ENCODE measurements at regions not wholly inside any gene's neighbourhood (a gene's known extent, or its start where the extent isn't known, plus 50 kb on each side); places are given as distances from the start of the nearest gene placed in this dataset.

GRCh38 chr6:87935196-87935595, 112.4 kb upstream of the SPACA1 start:
- TF ChIP-seq CTCF (conservative IDR thresholded peaks at IDR 0.05 in 1 of 2, IDR thresholded peaks at IDR 0.05 in 1 of 2; ENCODE audit: low read depth in 1 of 2, low read length in 2 of 2) (no peak), EZH2 (IDR thresholded peaks at IDR 0.05; ENCODE audit: low read length, missing control alignments) (no peak)

GRCh38 chr6:87932361-87932760, 115.3 kb upstream of the SPACA1 start:
- no peak overlapping the region for H3K27ac ChIP-seq (ENCODE audit: insufficient read depth, low read length)
- H4K20me1 ChIP-seq (ENCODE audit: control insufficient read depth, extremely low read depth, insufficient read depth, low read length) = no peaks in the 10 kb centered on the region
- peaks cover 5% of the 10 kb centered on the region for H3K27me3 ChIP-seq (ENCODE audit: control insufficient read depth, insufficient read depth, low read length)
- TF ChIP-seq CTCF (conservative IDR thresholded peaks at IDR 0.05 in 1 of 2, IDR thresholded peaks at IDR 0.05 in 1 of 2; ENCODE audit: low read depth in 1 of 2, low read length in 2 of 2) = no peak
- no peak for TF ChIP-seq EZH2 (IDR thresholded peaks at IDR 0.05; ENCODE audit: low read length, missing control alignments)
- H3K4me3 ChIP-seq (replicated peaks in 1 of 4; ENCODE audit: control extremely low read depth in 1 of 4, insufficient read depth in 1 of 4, low read depth in 3 of 4, low read length in 4 of 4) = no peak overlapping the region
- H3K79me2 ChIP-seq (ENCODE audit: control insufficient read depth, insufficient read depth, low read length) = no peaks in the 10 kb centered on the region
- no peak for DNase-seq (ENCODE audit: low read depth in 2 of 2)
- no peaks in the 10 kb centered on the region for H3K9me3 ChIP-seq (ENCODE audit: control insufficient read depth, insufficient read depth, low read depth, low read length)
- no peaks in the 10 kb centered on the region for H3K4me1 ChIP-seq (ENCODE audit: control insufficient read depth, extremely low read depth, insufficient read depth, low read length)
- no peak overlapping the region for H2AFZ ChIP-seq (ENCODE audit: low read length)
- no peak overlapping the region for H3K4me2 ChIP-seq (ENCODE audit: extremely low read depth, insufficient read depth, low read length)
- H3K9ac ChIP-seq (ENCODE audit: insufficient read depth, low read length) = no peak overlapping the region
- no peaks in the 10 kb centered on the region for H3K36me3 ChIP-seq (ENCODE audit: control insufficient read depth, insufficient read depth, low read length)

More at GRCh38 chr6:87935196-87935595, 112.4 kb upstream of the SPACA1 start:
- H3K4me1 ChIP-seq (ENCODE audit: control insufficient read depth, extremely low read depth, insufficient read depth, low read length) = no peaks in the 10 kb centered on the region
- H3K4me2 ChIP-seq (ENCODE audit: extremely low read depth, insufficient read depth, low read length) = no peak overlapping the region
- H3K4me3 ChIP-seq (replicated peaks in 1 of 4; ENCODE audit: control extremely low read depth in 1 of 4, insufficient read depth in 1 of 4, low read depth in 3 of 4, low read length in 4 of 4) = no peak overlapping the region
- no peaks in the 10 kb centered on the region for H3K79me2 ChIP-seq (ENCODE audit: control insufficient read depth, insufficient read depth, low read length)
- peaks cover 5% of the 10 kb centered on the region for H3K27me3 ChIP-seq (ENCODE audit: control insufficient read depth, insufficient read depth, low read length)
- no peak overlapping the region for H3K27ac ChIP-seq (ENCODE audit: insufficient read depth, low read length)
- no peak overlapping the region for H3K9ac ChIP-seq (ENCODE audit: insufficient read depth, low read length)
- no peaks in the 10 kb centered on the region for H3K9me3 ChIP-seq (ENCODE audit: control insufficient read depth, insufficient read depth, low read depth, low read length)
- DNase-seq (ENCODE audit: low read depth in 2 of 2) = no peak
- no peaks in the 10 kb centered on the region for H3K36me3 ChIP-seq (ENCODE audit: control insufficient read depth, insufficient read depth, low read length)
- no peaks in the 10 kb centered on the region for H4K20me1 ChIP-seq (ENCODE audit: control insufficient read depth, extremely low read depth, insufficient read depth, low read length)
- no peak overlapping the region for H2AFZ ChIP-seq (ENCODE audit: low read length)

GRCh38 chr6:87929843-87930288, 117.8 kb upstream of the SPACA1 start:
- H3K27me3 ChIP-seq (ENCODE audit: control insufficient read depth, insufficient read depth, low read length) = peaks cover 5% of the 10 kb centered on the region
- H3K9ac ChIP-seq (ENCODE audit: insufficient read depth, low read length) = no peak overlapping the region

More at GRCh38 chr6:87929843-87930288, 117.8 kb upstream of the SPACA1 start:
- TF ChIP-seq CTCF (conservative IDR thresholded peaks at IDR 0.05 in 1 of 2, IDR thresholded peaks at IDR 0.05 in 1 of 2; ENCODE audit: low read depth in 1 of 2, low read length in 2 of 2) (peak; percentile 92 to 97), EZH2 (IDR thresholded peaks at IDR 0.05; ENCODE audit: low read length, missing control alignments) (no peak)
- DNase-seq (ENCODE audit: low read depth in 2 of 2) = peak; percentile 74 to 82
- peak overlapping the region; percentile 41 for H3K4me2 ChIP-seq (ENCODE audit: extremely low read depth, insufficient read depth, low read length)
- H2AFZ ChIP-seq (ENCODE audit: low read length) = peak overlapping the region; percentile 65
- no peak overlapping the region for H3K27ac ChIP-seq (ENCODE audit: insufficient read depth, low read length)
- no peaks in the 10 kb centered on the region for H3K36me3 ChIP-seq (ENCODE audit: control insufficient read depth, insufficient read depth, low read length)
- no peaks in the 10 kb centered on the region for H3K9me3 ChIP-seq (ENCODE audit: control insufficient read depth, insufficient read depth, low read depth, low read length)
- no peaks in the 10 kb centered on the region for H3K4me1 ChIP-seq (ENCODE audit: control insufficient read depth, extremely low read depth, insufficient read depth, low read length)
- peak overlapping the region in 1 of 4 experiments; percentile 31 for H3K4me3 ChIP-seq (replicated peaks in 1 of 4; ENCODE audit: control extremely low read depth in 1 of 4, insufficient read depth in 1 of 4, low read depth in 3 of 4, low read length in 4 of 4)
- H3K79me2 ChIP-seq (ENCODE audit: control insufficient read depth, insufficient read depth, low read length) = no peaks in the 10 kb centered on the region
- no peaks in the 10 kb centered on the region for H4K20me1 ChIP-seq (ENCODE audit: control insufficient read depth, extremely low read depth, insufficient read depth, low read length)
